K562 (cell line): ENCODE measurements at regions not wholly inside any gene's neighbourhood (a gene's known extent, or its start where the extent isn't known, plus 50 kb on each side); places are given as distances from the start of the nearest gene placed in this dataset.

ENCODE experiments used
- ATAC-seq: fragments of 200-7000 bp; cut with Tn5 transposase; 3 replicates; pipeline ENCODE4 v1.9.1; 2020; ENCODE audit warnings: moderate library complexity
- BruUV-seq: library from RNA; stranded (reverse); fragments of 400-500 nt; replicated peaks from 2 replicates; lab custom pipeline; 2021; lab: Mats Ljungman, UMichigan
- CTCF ChIA-PET: fragments of 300-600 bp; formaldehyde crosslinking; extraction: SDS; loops from one replicate; lab custom pipeline; 2021; ENCODE audit warnings: low intra/inter-chr PET ratio; lab: Yijun Ruan, JAX
- POLR2A ChIA-PET: fragments of 300-600, 350-650 bp; sonication (Branson Sonifier 250); formaldehyde crosslinking; extraction: SDS; loops from one replicate; lab custom pipeline; 2021; ENCODE audit warnings: antibody characterized with exemption, inconsistent platforms; lab: Yijun Ruan, JAX
- DNase-seq, 4 experiments: peaks; one replicate each; pipeline versions ENCODE4 v3.0.0 to v3.0.0-alpha.2; 2011 to 2018; ENCODE audit warnings: low spot score in 3 of 4, mixed read lengths in 3 of 4; ENCODE audit errors: extremely low read depth in 1 of 4
- FAIRE-seq: peaks from 2 replicates; lab custom pipeline; 2011; peaks lifted over from hg19 to GRCh38; lab: Jason Lieb, UNC
- H2AFZ ChIP-seq: 2 replicates; pipeline ENCODE4 v1.6.0; 2011; ENCODE audit warnings: low read depth, low read length, control low read depth, inconsistent platforms
- H3K27ac ChIP-seq: fragments of 200-600 bp; 3 replicates; pipeline ENCODE4 v1.8.0; 2011; ENCODE audit warnings: low read depth, mild to moderate bottlenecking, control low read depth, inconsistent platforms, low read length, moderate library complexity, mixed read lengths; ENCODE audit errors: extremely low read depth
- H3K27me3 ChIP-seq, 2 experiments: fragments of 300-600 bp in 1 of 2; 2 replicates in 1 of 2; 3 replicates in 1 of 2; pipeline versions ENCODE4 v1.6.0 to v1.8.0; 2011; ENCODE audit warnings: inconsistent platforms in 2 of 2, low read length in 2 of 2, mild to moderate bottlenecking in 1 of 2, mixed read lengths in 1 of 2, moderate library complexity in 1 of 2; ENCODE audit not compliant: control insufficient read depth in 2 of 2, insufficient read depth in 2 of 2
- H3K36me3 ChIP-seq: fragments of 300-600 bp; 3 replicates; pipeline ENCODE4 v1.8.0; 2011; ENCODE audit warnings: mild to moderate bottlenecking, low read length, inconsistent platforms; ENCODE audit not compliant: control insufficient read depth, insufficient read depth
- H3K4me1 ChIP-seq, 2 experiments: fragments of 200-600 bp in 1 of 2; replicated peaks in 1 of 2; 2 replicates in 1 of 2; 3 replicates in 1 of 2; pipeline versions ENCODE4 v1.5.1 to v1.8.0; 2011; ENCODE audit warnings: inconsistent platforms in 2 of 2, low read length in 2 of 2, mild to moderate bottlenecking in 1 of 2, mixed read lengths in 1 of 2, moderate library complexity in 1 of 2; ENCODE audit not compliant: control insufficient read depth in 2 of 2, insufficient read depth in 2 of 2
- H3K4me2 ChIP-seq: 2 replicates; pipeline ENCODE4 v1.6.1; 2011; ENCODE audit warnings: low read length, control low read depth, inconsistent platforms, mixed read lengths; ENCODE audit not compliant: insufficient read depth
- H3K4me3 ChIP-seq: fragments of 200-600 bp; sonication (generic), shearing (Covaris generic); 2 replicates; pipeline ENCODE4 v1.5.1; 2016; ENCODE audit warnings: control low read depth, inconsistent platforms
- H3K79me2 ChIP-seq: fragments of 200-600 bp; 3 replicates; pipeline ENCODE4 v1.8.0; 2011; ENCODE audit warnings: low read length, inconsistent platforms; ENCODE audit not compliant: control insufficient read depth, insufficient read depth
- H3K9ac ChIP-seq, 2 experiments: 2 replicates each; pipeline versions ENCODE4 v1.6.0 to v1.6.1; 2011; ENCODE audit warnings: low read depth in 2 of 2, low read length in 2 of 2, control low read depth in 1 of 2, inconsistent platforms in 1 of 2, mild to moderate bottlenecking in 1 of 2, mixed read lengths in 1 of 2; ENCODE audit not compliant: insufficient read depth in 1 of 2
- H3K9me1 ChIP-seq: one replicate; pipeline ENCODE4 v1.6.0; 2011; ENCODE audit warnings: inconsistent platforms, mild to moderate bottlenecking, low read length, moderate library complexity; ENCODE audit not compliant: control insufficient read depth, insufficient read depth
- H3K9me3 ChIP-seq: replicated peaks from 2 replicates; pipeline ENCODE4 v1.5.1; 2011; ENCODE audit warnings: low read depth, low read length, inconsistent platforms; ENCODE audit not compliant: control insufficient read depth, insufficient read depth
- H4K20me1 ChIP-seq: replicated peaks from 2 replicates; pipeline ENCODE4 v1.6.1; 2011; ENCODE audit warnings: low read length, inconsistent platforms, mixed read lengths; ENCODE audit not compliant: control insufficient read depth, insufficient read depth
- GTF2B ChIP-seq: IDR thresholded peaks from 2 replicates; pipeline ENCODE4 v1.6.1; 2011; ENCODE audit not compliant: insufficient read length; ENCODE audit errors: extremely low read depth
- HNRNPLL ChIP-seq: fragments of 200-400 bp; formaldehyde crosslinking; IDR thresholded peaks from 2 replicates; pipeline ENCODE4 v1.6.1; 2017; ENCODE audit warnings: low read length, low read depth, mild to moderate bottlenecking; ENCODE audit not compliant: poor library complexity, severe bottlenecking
- ZNF280A ChIP-seq: fragments of 450-650 bp; IDR thresholded peaks from 2 replicates; pipeline ENCODE4 v1.6.1; 2018; ENCODE audit warnings: mild to moderate bottlenecking, low read depth; ENCODE audit not compliant: partially characterized antibody
- WGBS: fragments of 100-300 bp; shearing (Covaris generic); methylation state at CpG from one replicate; pipeline ENCODE4 v1.1.6; 2016; ENCODE audit warnings: low coverage, mixed read lengths; ENCODE audit not compliant: insufficient coverage; ENCODE audit errors: missing lambda C conversion rate; 5-methylcytosine and 5-hydroxymethylcytosine counted together
- in situ Hi-C: fragments of 300-500 bp; cut with MboI; formaldehyde crosslinking; loops from 4 replicates; pipeline ENCODE4 v1.15.0; 2018; ENCODE audit warnings: inconsistent platforms, mixed read lengths
- intact Hi-C: fragments of 100-400 bp; cut with micrococcal nuclease; formaldehyde crosslinking; loops from 2 replicates; pipeline ENCODE4 v1.14.2; 2022
- TF ChIP-seq, protein P1 (sequence below): fragments of 450-650 bp; IDR thresholded peaks from 2 replicates; pipeline ENCODE4 v1.6.1; 2016; ENCODE audit warnings: borderline replicate concordance

GRCh38 chr10:8768852-8769251, 714.4 kb downstream of the GATA3 start:
- FAIRE-seq (no peak), ATAC-seq (no peak), DNase-seq (no peak)
- Histone ChIP-seq H3K4me1 (no peaks in the 10 kb centered on the region), H3K36me3 (no peaks in the 10 kb centered on the region), H3K9me3 (no peaks in the 10 kb centered on the region), H3K79me2 (no peaks in the 10 kb centered on the region), H3K9ac (no peak overlapping the region), H3K4me2 (no peak overlapping the region), H3K27me3 (no peaks in the 10 kb centered on the region), H4K20me1 (no peaks in the 10 kb centered on the region), H2AFZ (no peak overlapping the region), H3K27ac (no peak overlapping the region), H3K4me3 (no peak overlapping the region), H3K9me1 (no peaks in the 10 kb centered on the region)
- POLR2A ChIA-PET = no interaction called here
- in situ Hi-C loops (no loop called here), intact Hi-C loops (no loop called here)
- CTCF ChIA-PET = no interaction called here
- 2% methylated on average over 3 of the region's 3 CpGs for WGBS
- TF ChIP-seq GTF2B (no peak), HNRNPLL (no peak), ZNF280A (no peak)
- TF ChIP-seq, protein P1, sequence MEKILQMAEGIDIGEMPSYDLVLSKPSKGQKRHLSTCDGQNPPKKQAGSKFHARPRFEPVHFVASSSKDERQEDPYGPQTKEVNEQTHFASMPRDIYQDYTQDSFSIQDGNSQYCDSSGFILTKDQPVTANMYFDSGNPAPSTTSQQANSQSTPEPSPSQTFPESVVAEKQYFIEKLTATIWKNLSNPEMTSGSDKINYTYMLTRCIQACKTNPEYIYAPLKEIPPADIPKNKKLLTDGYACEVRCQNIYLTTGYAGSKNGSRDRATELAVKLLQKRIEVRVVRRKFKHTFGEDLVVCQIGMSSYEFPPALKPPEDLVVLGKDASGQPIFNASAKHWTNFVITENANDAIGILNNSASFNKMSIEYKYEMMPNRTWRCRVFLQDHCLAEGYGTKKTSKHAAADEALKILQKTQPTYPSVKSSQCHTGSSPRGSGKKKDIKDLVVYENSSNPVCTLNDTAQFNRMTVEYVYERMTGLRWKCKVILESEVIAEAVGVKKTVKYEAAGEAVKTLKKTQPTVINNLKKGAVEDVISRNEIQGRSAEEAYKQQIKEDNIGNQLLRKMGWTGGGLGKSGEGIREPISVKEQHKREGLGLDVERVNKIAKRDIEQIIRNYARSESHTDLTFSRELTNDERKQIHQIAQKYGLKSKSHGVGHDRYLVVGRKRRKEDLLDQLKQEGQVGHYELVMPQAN = no peak
- no TSS peak for BruUV-seq
